Effector memory CD8-positive, alpha-beta T cell (primary cell): ENCODE measurements at regions not wholly inside any gene's neighbourhood (a gene's known extent, or its start where the extent isn't known, plus 50 kb on each side); places are given as distances from the start of the nearest gene placed in this dataset.
"Not testable (repeated sequence)": the region's sequence is repeated elsewhere in the genome, so short reads cannot be mapped to it uniquely, and the experiment has no call there.

ENCODE experiments used
- ATAC-seq: fragments of 150-1000 bp; cut with Tn5 transposase; replicated peaks from 2 replicates; pipeline ENCODE4 v1.10.0; 2021; ENCODE audit warnings: mild to moderate bottlenecking, moderate library complexity
- DNase-seq, 3 experiments: peaks; one replicate each; pipeline ENCODE4 v3.0.0; 2021
- H3K27ac Mint-ChIP-seq, 2 donors: one replicate each; pipeline ENCODE4 v1.8.0; 2022; ENCODE audit warnings: mild to moderate bottlenecking in 2 of 2, mixed read lengths in 2 of 2, moderate library complexity in 2 of 2
- H3K27me3 Mint-ChIP-seq, 2 donors: one replicate each; pipeline ENCODE4 v1.8.0; 2022; ENCODE audit warnings: mixed read lengths in 2 of 2
- H3K36me3 Mint-ChIP-seq: one replicate; pipeline ENCODE4 v1.8.0; 2022; ENCODE audit warnings: mild to moderate bottlenecking, moderate library complexity, mixed read lengths; ENCODE audit not compliant: insufficient read depth
- H3K4me1 Mint-ChIP-seq, 2 donors: one replicate each; pipeline ENCODE4 v1.8.0; 2022; ENCODE audit warnings: low read depth in 2 of 2, mixed read lengths in 2 of 2
- H3K4me3 Mint-ChIP-seq, 2 donors: one replicate each; pipeline ENCODE4 v1.8.0; 2022; ENCODE audit warnings: mild to moderate bottlenecking in 2 of 2, mixed read lengths in 2 of 2, moderate library complexity in 2 of 2
- H3K9me3 Mint-ChIP-seq, 2 donors: one replicate each; pipeline ENCODE4 v1.8.0; 2022; ENCODE audit warnings: mixed read lengths in 2 of 2

DNA sequence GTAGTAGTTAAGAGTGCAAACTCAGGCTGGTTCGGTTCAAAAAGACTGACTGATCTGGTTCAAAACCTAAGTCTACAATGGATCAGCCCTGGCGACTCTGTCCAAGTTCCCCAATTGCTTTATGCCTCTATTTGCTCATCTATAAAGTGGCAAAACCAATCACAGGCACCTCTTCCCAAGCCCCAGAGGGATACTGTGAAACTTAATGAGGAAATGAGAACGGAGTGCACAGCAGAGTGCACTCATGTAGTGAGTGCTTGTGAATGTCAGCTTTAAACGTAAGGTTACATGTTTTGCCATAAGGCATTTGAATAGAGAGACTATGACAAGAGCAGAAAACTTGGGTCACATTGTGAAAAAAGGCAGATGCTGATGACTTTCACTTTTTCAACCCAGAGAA is 199.7 kb upstream of the KLF3 start:
- H3K4me1 Mint-ChIP-seq: peaks cover 7 to 13% of the 10 kb centered on the region in 2 donors
- H3K36me3 Mint-ChIP-seq: no peaks in the 10 kb centered on the region
- no peaks in the 10 kb centered on the region for H3K9me3 Mint-ChIP-seq
- DNase-seq: no peak
- peak overlapping the region in 1 of 2 donors; percentile 42 for H3K4me3 Mint-ChIP-seq
- peak overlapping the region in 1 of 2 donors; percentile 88 for H3K27ac Mint-ChIP-seq
- ATAC-seq: no peak
- no peaks in the 10 kb centered on the region for H3K27me3 Mint-ChIP-seq

DNA sequence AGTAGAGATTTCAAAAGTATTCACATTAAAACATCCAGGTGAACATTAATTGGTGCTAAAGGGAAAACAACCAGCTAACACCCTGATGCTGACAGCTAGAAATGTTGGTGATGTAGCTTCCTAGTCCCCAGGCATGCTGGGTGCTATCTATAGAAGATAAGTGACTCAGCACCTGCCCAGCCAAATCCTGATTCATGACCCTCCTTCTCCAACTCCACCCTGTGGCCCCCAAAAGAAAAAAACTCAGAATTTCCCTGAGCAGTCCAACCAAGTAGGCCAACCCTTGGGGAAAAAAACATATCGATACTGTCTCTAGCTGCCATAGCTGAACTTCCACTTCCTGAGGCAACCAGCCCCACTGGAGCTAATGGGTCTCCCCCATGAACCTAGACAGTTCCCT is 197.6 kb upstream of the KLF3 start:
- Mint-ChIP-seq H3K27me3 (no peaks in the 10 kb centered on the region), H3K4me1 (peaks cover 7 to 13% of the 10 kb centered on the region in 2 donors), H3K27ac (no peak overlapping the region), H3K4me3 (no peak overlapping the region), H3K36me3 (no peaks in the 10 kb centered on the region), H3K9me3 (peaks cover 0 to 2% of the 10 kb centered on the region in 2 donors)
- DNase-seq: no peak
- no peak for ATAC-seq

DNA sequence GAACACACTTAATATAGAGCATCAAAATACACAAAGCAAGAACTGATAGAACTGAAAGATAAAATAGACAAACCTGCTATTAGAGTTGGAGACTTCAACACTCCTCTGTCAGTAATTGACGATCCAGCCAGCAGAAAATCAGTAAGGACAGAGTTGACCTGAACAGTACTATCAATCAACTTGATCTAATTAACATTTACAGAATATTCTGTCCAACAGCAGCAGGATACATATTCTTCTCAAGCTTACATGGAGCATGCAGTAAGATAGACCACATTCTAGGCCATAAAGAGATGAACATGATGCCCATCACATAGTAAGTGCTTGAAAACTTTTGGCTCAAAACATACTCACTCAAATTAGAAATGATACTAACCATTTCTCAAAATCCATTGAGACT is 196.7 kb upstream of the KLF3 start:
- ATAC-seq (no peak), DNase-seq (no peak)
- peaks cover 7 to 11% of the 10 kb centered on the region in 2 donors for H3K4me1 Mint-ChIP-seq
- no peak overlapping the region for H3K4me3 Mint-ChIP-seq
- H3K27me3 Mint-ChIP-seq: no peaks in the 10 kb centered on the region
- H3K36me3 Mint-ChIP-seq: no peaks in the 10 kb centered on the region
- H3K9me3 Mint-ChIP-seq: peaks cover 0 to 2% of the 10 kb centered on the region in 2 donors
- H3K27ac Mint-ChIP-seq: no peak overlapping the region

DNA sequence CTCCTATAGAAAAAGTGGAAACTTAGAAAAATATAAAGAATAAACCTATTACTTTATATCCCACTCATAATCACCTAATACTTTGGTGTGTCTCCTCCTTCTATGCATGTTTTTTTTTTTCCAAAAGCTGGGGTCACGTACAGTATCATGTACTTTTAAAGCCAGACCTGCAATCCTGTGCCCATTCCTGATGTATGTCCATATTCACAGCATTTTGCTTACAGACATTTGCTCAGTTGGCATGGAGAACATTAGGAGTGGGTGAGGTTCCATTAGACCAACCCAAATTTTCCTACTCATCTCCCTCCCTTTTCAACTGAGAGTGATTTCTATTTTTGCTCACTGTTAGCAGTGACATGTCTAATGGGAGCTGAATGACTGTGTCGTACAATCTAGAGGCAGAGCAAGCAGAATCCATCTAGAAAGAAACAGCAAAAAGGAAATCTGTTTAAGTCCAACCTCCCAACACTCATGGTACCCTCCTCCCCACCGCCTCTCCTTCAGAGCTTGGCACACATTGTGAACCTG is 195.6 kb upstream of the KLF3 start:
- Mint-ChIP-seq H3K9me3 (peaks cover 0 to 2% of the 10 kb centered on the region in 2 donors), H3K27ac (no peak overlapping the region), H3K4me1 (peaks cover 7 to 11% of the 10 kb centered on the region in 2 donors), H3K36me3 (no peaks in the 10 kb centered on the region), H3K4me3 (no peak overlapping the region), H3K27me3 (no peaks in the 10 kb centered on the region)
- no peak for ATAC-seq
- no peak for DNase-seq

DNA sequence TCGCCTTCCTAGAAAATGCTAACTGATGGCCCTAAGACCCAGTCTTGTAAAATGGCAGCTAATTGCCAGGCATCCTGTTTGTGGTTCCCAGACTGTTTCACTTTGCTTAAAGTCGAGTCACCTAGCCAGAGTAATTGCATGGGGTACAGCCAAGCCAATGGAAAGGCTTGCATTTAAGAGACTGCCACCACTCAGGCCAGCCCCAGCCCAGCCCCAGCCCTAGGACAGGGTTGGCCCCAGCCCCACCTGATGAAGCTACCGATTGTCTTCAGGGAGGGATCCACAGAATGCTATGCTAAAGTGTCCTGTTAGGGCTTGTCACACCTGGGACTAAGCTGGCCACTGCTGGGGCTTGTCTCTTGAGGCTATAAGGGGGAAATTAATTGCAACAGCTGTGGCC is 194.6 kb upstream of the KLF3 start:
- no peaks in the 10 kb centered on the region for H3K27me3 Mint-ChIP-seq
- DNase-seq (no peak), ATAC-seq (no peak)
- no peak overlapping the region for H3K27ac Mint-ChIP-seq
- H3K36me3 Mint-ChIP-seq: no peaks in the 10 kb centered on the region
- peaks cover 0 to 2% of the 10 kb centered on the region in 2 donors for H3K9me3 Mint-ChIP-seq
- H3K4me1 Mint-ChIP-seq: peaks cover 7% of the 10 kb centered on the region in 2 donors
- H3K4me3 Mint-ChIP-seq: no peak overlapping the region

DNA sequence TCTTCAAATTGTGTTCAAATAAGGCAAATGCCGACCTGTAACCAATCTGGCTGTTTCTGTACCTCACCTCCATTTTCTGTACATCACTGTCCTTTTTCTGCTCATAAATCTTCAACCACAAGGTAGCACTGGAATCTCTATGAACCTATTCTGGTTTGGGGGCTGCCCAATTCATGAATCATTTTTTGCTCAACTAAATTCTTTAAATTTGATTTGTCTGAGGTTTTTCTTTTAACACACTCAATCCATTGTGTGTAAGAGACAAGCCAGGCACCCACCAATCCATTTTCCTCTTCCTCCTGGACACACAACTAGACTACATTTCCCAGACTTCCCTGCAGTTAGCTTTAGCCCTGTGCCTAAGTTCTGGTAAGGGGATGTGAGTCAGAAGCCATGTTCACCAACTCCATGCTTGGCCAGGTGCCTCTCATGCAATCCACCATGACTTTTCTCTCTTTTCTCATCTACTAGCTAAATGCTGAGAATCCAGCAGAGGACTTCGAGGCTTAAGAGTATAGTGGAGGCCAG is 193.2 kb upstream of the KLF3 start:
- ATAC-seq (no peak), DNase-seq (no peak)
- no peaks in the 10 kb centered on the region for H3K36me3 Mint-ChIP-seq
- H3K4me1 Mint-ChIP-seq: peaks cover 0 to 6% of the 10 kb centered on the region in 2 donors
- H3K27ac Mint-ChIP-seq: no peak overlapping the region
- no peak overlapping the region for H3K4me3 Mint-ChIP-seq
- H3K27me3 Mint-ChIP-seq: peaks cover 0 to 4% of the 10 kb centered on the region in 2 donors
- H3K9me3 Mint-ChIP-seq: peaks cover 0 to 5% of the 10 kb centered on the region in 2 donors

DNA sequence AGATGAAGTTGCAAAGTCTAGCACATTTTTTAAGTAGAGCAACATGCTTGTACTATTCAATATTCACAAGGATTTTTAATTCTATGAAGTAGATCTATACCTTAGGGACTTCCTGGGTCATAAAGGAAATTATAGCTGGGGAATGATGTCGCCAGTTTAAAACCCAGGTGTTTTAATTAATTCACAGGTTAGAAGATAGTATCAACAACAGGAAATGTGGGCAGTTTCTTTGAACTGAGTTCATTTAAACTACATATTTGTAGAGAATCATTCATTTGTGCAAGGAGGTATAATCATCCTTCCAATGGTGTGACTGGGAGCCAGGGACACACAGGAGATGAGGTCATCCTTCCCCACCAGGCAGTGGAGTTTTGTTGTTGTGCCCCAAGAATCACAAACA is 181.3 kb upstream of the KLF3 start:
- no peaks in the 10 kb centered on the region for H3K9me3 Mint-ChIP-seq
- peaks cover 5% of the 10 kb centered on the region for H3K36me3 Mint-ChIP-seq
- ATAC-seq (peak; percentile 70), DNase-seq (no peak)
- H3K4me3 Mint-ChIP-seq: no peak overlapping the region
- peaks cover 6 to 11% of the 10 kb centered on the region in 2 donors for H3K4me1 Mint-ChIP-seq
- H3K27ac Mint-ChIP-seq: peak overlapping the region in 1 of 2 donors; percentile 55
- H3K27me3 Mint-ChIP-seq: no peaks in the 10 kb centered on the region

DNA sequence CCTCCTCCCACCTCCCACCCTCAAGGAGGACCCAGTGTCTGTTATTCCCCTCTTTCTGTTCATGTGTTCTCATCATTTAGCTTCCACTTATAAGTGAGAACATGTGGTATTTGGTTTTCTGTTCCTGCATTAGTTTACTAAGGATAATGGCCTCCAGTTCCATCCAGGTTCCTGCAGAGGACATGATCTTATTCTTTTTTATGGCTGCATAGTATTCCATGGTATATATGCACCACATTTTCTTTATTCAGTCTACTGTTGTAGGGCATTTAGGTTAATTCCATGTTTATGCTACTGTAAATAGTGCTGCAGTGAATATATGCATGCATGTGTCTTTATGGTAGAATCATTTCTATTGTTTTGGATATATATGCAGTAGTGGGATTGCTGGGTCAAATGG is 180.4 kb upstream of the KLF3 start:
- H3K27me3 Mint-ChIP-seq, H3K9me3 Mint-ChIP-seq, H3K4me3 Mint-ChIP-seq: not testable (repeated sequence)

DNA sequence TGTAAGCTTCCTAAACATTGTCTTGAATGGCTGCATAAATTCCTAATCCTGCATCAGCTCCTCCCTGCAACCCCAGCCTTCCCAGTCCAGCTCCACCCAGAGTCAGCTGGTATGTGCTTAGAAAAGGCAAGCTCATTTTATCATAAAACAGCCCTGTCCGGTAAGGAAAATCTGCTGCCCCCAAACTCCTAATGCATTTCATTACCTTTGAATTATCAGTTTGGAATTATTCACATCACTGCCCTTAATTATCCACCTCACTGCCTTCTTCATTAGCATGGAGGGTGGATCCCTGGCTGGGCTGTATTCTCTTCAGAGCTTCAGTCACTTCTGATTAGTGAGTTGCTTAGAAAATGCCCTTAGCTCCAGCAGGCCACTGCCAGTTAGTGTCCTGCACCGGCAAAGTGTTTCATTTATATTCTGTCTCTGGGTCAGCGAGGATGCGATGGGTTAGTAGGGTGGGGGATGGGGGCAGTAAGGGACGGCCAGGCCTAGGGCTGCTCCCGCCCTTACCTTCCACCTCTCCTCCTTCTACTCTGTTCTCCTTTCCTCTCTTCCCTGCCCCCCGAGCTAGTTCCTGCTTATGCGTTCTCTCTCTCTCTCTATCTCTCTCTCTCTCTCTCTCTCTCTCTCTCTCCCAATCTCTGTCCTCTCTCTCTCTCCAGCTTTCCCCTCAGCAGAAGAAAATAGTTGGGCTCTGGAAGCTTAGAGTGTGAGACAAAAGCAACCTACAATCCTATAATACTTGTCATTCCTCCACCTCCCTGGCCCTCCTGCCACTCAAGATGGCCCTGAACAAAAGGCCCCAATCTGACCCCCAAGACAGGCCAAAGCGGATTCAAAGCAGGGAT is 174.8 kb upstream of the KLF3 start:
- Mint-ChIP-seq H3K9me3 (no peaks in the 10 kb centered on the region), H3K27ac (peak overlapping the region; percentile 15 to 85), H3K4me3 (no peak overlapping the region)

More for the DNA sequence above, 180.4 kb upstream of the KLF3 start:
- DNase-seq, H3K27ac Mint-ChIP-seq, ATAC-seq, H3K36me3 Mint-ChIP-seq: not testable (repeated sequence)
- H3K4me1 Mint-ChIP-seq: peaks cover 6 to 11% of the 10 kb centered on the region in 2 donors

DNA sequence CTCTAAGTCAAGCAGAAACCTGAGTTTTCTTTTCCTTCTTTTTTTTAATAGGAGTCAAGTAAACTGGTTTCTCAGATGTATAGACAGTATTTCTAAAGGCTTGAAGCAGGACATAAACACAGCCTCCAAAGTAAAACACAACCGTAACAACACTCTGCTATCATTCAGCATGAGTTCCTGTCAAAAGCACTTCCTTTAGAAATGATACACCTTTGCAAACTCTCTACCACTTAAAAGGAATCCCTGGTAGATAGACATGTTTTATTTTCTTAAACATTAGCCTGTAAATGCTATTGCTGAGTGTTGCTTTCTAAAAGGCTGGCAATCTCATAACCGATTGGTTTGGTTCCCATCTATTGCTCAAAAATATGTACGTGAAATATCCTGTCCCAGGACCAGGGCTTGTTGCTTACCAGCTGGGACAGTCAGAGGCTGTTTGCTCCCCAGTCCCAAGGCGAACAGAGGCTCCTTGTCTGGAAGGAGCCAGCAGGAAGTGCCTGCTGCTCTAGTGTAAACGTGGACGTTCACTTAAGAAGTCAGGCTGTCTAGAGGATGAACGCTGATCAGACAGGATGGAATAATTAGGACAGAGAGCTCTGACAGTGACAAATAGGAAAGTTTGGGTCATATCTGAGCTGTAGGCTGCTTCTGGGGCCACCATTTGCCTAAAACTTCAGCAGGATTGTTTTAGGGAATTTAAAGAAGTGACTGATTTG is 173.9 kb upstream of the KLF3 start:
- H3K36me3 Mint-ChIP-seq: peaks cover 3% of the 10 kb centered on the region
- no peaks in the 10 kb centered on the region for H3K27me3 Mint-ChIP-seq
- H3K4me3 Mint-ChIP-seq: no peak overlapping the region
- DNase-seq (no peak), ATAC-seq (no peak)
- H3K4me1 Mint-ChIP-seq: peaks cover 11 to 17% of the 10 kb centered on the region in 2 donors
- no peaks in the 10 kb centered on the region for H3K9me3 Mint-ChIP-seq
- peak overlapping the region; percentile 15 to 85 for H3K27ac Mint-ChIP-seq

More for the DNA sequence above, 174.8 kb upstream of the KLF3 start:
- no peaks in the 10 kb centered on the region for H3K27me3 Mint-ChIP-seq
- H3K4me1 Mint-ChIP-seq: peaks cover 11 to 17% of the 10 kb centered on the region in 2 donors
- DNase-seq (no peak), ATAC-seq (no peak)
- H3K36me3 Mint-ChIP-seq: peaks cover 5% of the 10 kb centered on the region

DNA sequence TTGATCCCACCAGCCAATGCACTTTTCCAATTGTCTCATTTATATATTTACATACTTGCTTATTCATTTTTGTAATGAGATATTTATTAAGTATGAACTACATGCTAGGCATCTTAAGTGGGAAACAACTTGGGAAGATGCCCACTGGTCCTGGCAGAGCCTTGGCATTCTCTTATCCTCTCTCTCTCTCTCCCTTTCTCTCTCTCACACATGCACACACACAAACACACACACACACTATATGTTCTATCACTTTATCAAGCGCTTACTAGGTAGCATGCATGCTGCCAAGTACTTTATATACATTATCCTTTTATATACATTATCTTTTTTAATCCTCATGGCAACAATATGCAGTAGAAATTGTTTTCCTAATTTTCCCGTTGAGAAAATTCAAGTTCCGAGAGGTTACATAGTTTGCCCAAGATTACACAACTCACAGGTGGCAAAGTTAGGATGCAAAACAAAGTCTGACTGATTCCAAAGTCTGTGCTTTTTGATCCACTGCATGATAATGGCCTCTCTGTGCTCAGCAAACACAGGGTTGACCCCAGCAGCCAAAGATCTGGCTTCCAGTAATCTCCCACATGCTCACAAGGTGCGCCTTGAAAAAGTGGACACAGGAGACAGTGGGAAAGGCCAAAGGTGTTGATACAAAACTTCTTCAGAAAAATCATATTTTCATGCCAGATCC is 173.1 kb upstream of the KLF3 start:
- DNase-seq (no peak), ATAC-seq (no peak)
- Mint-ChIP-seq H3K27ac (no peak overlapping the region), H3K27me3 (no peaks in the 10 kb centered on the region), H3K4me3 (no peak overlapping the region), H3K9me3 (no peaks in the 10 kb centered on the region), H3K4me1 (peaks cover 11 to 17% of the 10 kb centered on the region in 2 donors), H3K36me3 (no peaks in the 10 kb centered on the region)

DNA sequence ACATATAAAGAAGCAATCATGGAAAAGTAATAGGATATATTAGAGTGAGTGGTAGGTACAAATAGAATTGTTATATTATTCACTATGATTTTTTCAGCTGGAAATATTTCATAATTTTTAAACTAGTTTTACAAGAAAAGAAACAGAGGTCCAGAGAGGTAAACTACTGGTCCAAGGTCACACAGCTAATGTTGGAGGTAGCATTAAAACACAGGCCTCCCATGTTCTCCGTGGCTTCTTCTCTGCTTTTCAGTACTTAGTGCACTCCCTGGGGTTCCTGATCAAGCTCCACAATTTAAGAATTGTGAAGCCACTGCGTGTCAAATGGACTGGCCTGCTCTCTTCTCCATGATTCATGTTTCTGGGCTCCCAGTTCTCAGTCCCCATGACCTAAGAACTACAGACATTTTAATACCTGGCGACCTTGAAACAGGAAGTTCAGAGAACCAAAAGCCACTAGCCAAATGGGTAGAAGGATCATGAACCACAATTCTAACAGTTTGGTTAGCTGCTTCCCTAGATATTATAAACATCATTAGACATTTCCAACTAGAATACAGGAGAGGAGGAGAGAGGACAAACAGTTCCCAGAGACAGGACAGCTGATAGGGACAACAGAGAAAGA is 172.0 kb upstream of the KLF3 start:
- Mint-ChIP-seq H3K36me3 (no peaks in the 10 kb centered on the region), H3K4me3 (peak overlapping the region in 1 of 2 donors; percentile 7), H3K9me3 (no peaks in the 10 kb centered on the region), H3K4me1 (peaks cover 11 to 17% of the 10 kb centered on the region in 2 donors), H3K27me3 (no peaks in the 10 kb centered on the region), H3K27ac (no peak overlapping the region)
- DNase-seq (no peak), ATAC-seq (no peak)

DNA sequence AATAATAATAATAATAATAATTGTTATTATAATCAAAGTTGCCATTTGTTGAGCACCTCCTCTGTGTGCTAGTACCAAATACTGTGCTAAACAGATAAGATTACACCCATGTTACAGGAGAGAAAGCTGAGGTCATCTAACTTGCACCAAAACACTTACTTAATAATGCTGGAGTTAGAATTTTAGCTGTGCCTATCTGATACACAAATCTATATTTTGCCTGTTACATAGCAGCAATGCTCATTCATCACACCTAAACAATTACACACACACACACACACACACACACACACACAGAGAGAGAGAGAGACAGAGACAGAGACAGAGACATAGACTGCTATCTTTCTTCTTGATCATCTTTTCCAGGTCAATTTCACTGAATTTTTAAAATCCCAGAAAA is 170.9 kb upstream of the KLF3 start:
- peak overlapping the region in 1 of 2 donors; percentile 63 for H3K27ac Mint-ChIP-seq
- H3K9me3 Mint-ChIP-seq: no peaks in the 10 kb centered on the region
- H3K4me3 Mint-ChIP-seq: no peak overlapping the region
- ATAC-seq (no peak), DNase-seq (no peak)
- no peaks in the 10 kb centered on the region for H3K27me3 Mint-ChIP-seq
- peaks cover 11 to 17% of the 10 kb centered on the region in 2 donors for H3K4me1 Mint-ChIP-seq
- no peaks in the 10 kb centered on the region for H3K36me3 Mint-ChIP-seq
